HepG2 (cell line): ENCODE measurements at regions not wholly inside any gene's neighbourhood (a gene's known extent, or its start where the extent isn't known, plus 50 kb on each side); places are given as distances from the start of the nearest gene placed in this dataset.

ENCODE experiments used
- ATAC-seq: fragments of 200-7000 bp; cut with Tn5 transposase; 3 replicates; pipeline ENCODE4 v1.9.1; 2020; ENCODE audit warnings: mild to moderate bottlenecking, moderate library complexity
- BruUV-seq: library from RNA; stranded (reverse); fragments of 400-500 nt; replicated peaks from 2 replicates; lab custom pipeline; 2021; lab: Mats Ljungman, UMichigan
- CTCF ChIA-PET: fragments of 300-600 bp; formaldehyde crosslinking; extraction: SDS; loops from one replicate; lab custom pipeline; 2021; ENCODE audit warnings: low total read pairs, inconsistent platforms, low intra/inter-chr PET ratio; lab: Yijun Ruan, JAX
- POLR2A ChIA-PET: fragments of 350-600 bp; sonication (Branson Sonifier 250); formaldehyde crosslinking; loops from one replicate; lab custom pipeline; 2020; ENCODE audit warnings: antibody characterized with exemption, inconsistent platforms; lab: Yijun Ruan, JAX
- DNase-seq: peaks from one replicate; pipeline ENCODE4 v3.0.0-alpha.2; 2015; ENCODE audit warnings: low spot score
- FAIRE-seq: peaks from 3 replicates; lab custom pipeline; 2011; peaks lifted over from hg19 to GRCh38; lab: Jason Lieb, UNC
- H2AFZ ChIP-seq: one replicate; pipeline ENCODE4 v1.6.1; 2011; ENCODE audit warnings: low read length, inconsistent platforms
- H3K27ac ChIP-seq: fragments of 300-600 bp; 3 replicates; pipeline ENCODE4 v1.8.0; 2011; ENCODE audit warnings: mixed run types, mild to moderate bottlenecking, mixed read lengths, low read length, inconsistent platforms; ENCODE audit not compliant: insufficient read depth; ENCODE audit errors: extremely low read length
- H3K27me3 ChIP-seq, 2 experiments: fragments of 200-600 bp in 1 of 2; 2 replicates in 1 of 2; 3 replicates in 1 of 2; pipeline versions ENCODE4 v1.6.0 to v1.8.0; 2011; ENCODE audit warnings: low read length in 2 of 2, mild to moderate bottlenecking in 2 of 2, moderate library complexity in 2 of 2, inconsistent platforms in 1 of 2; ENCODE audit not compliant: insufficient read depth in 2 of 2, control insufficient read depth in 1 of 2
- H3K36me3 ChIP-seq, 2 experiments: fragments of 200-600 bp in 1 of 2; replicated peaks in 1 of 2; 2 replicates in 1 of 2; 3 replicates in 1 of 2; pipeline versions ENCODE4 v1.5.1 to v1.8.0; 2011; ENCODE audit warnings: low read length in 2 of 2, inconsistent platforms in 1 of 2; ENCODE audit not compliant: insufficient read depth in 2 of 2, control insufficient read depth in 1 of 2
- H3K4me1 ChIP-seq: 2 replicates; pipeline ENCODE4 v1.5.1; 2012; ENCODE audit warnings: low read length, inconsistent platforms; ENCODE audit not compliant: insufficient read depth
- H3K4me2 ChIP-seq: 2 replicates; pipeline ENCODE4 v1.6.0; 2011; ENCODE audit warnings: low read depth, low read length, inconsistent platforms
- H3K4me3 ChIP-seq, 3 experiments: fragments of 200-600 bp in 1 of 3; sonication (generic), shearing (Covaris generic) in 1 of 3; replicated peaks in 1 of 3; 2 replicates each; pipeline ENCODE4 v1.5.1; 2011 to 2016; ENCODE audit warnings: low read length in 3 of 3, inconsistent platforms in 2 of 3, low read depth in 2 of 3, mild to moderate bottlenecking in 2 of 3, control low read depth in 1 of 3, mixed read lengths in 1 of 3; ENCODE audit not compliant: insufficient read depth in 1 of 3
- H3K79me2 ChIP-seq: one replicate; pipeline ENCODE4 v1.6.1; 2011; ENCODE audit warnings: low read length, inconsistent platforms; ENCODE audit not compliant: insufficient read depth
- H3K9ac ChIP-seq: 2 replicates; pipeline ENCODE4 v1.6.0; 2011; ENCODE audit warnings: mild to moderate bottlenecking, low read depth, low read length, inconsistent platforms; ENCODE audit not compliant: insufficient read depth
- H3K9me3 ChIP-seq: 2 replicates; pipeline ENCODE4 v1.5.1; 2012; ENCODE audit warnings: mild to moderate bottlenecking, low read length
- H4K20me1 ChIP-seq: 2 replicates; pipeline ENCODE4 v1.6.0; 2011; ENCODE audit warnings: inconsistent platforms, mild to moderate bottlenecking, low read length, moderate library complexity; ENCODE audit not compliant: insufficient read depth
- CBX5 ChIP-seq: sonication (generic); formaldehyde crosslinking; IDR thresholded peaks from 2 replicates; pipeline ENCODE4 v1.4.0; 2020; ENCODE audit warnings: missing genetic modification reagents, borderline replicate concordance
- CENPX ChIP-seq: sonication (generic); formaldehyde crosslinking; IDR thresholded peaks from 2 replicates; pipeline ENCODE4 v1.9.0; 2021; ENCODE audit warnings: mild to moderate bottlenecking, missing genetic modification reagents, moderate library complexity
- CREBL2 ChIP-seq: sonication (generic); formaldehyde crosslinking; IDR thresholded peaks from 2 replicates; pipeline ENCODE4 v1.8.1; 2023; ENCODE audit warnings: missing genetic modification reagents, mild to moderate bottlenecking, borderline replicate concordance
- DNMT1 ChIP-seq: sonication (generic); formaldehyde crosslinking; IDR thresholded peaks from 2 replicates; pipeline ENCODE4 v1.5.1; 2020; ENCODE audit warnings: mild to moderate bottlenecking, missing genetic modification reagents
- HIVEP1 ChIP-seq: sonication (generic); formaldehyde crosslinking; IDR thresholded peaks from 2 replicates; pipeline ENCODE4 v1.4.0; 2020; ENCODE audit warnings: mild to moderate bottlenecking, missing genetic modification reagents
- ISL2 ChIP-seq: sonication (generic); formaldehyde crosslinking; IDR thresholded peaks from 2 replicates; pipeline ENCODE4 v1.5.0; 2020; ENCODE audit warnings: missing genetic modification reagents
- KIAA2018 ChIP-seq: sonication (generic); formaldehyde crosslinking; IDR thresholded peaks from 2 replicates; pipeline ENCODE4 v1.5.0; 2020; ENCODE audit warnings: mild to moderate bottlenecking, missing genetic modification reagents, borderline replicate concordance
- KMT2B ChIP-seq: IDR thresholded peaks from 2 replicates; pipeline ENCODE4 v1.6.1; 2016; ENCODE audit warnings: missing genetic modification reagents, missing compliant biosample characterization
- MATR3 ChIP-seq: sonication (generic); formaldehyde crosslinking; IDR thresholded peaks from 2 replicates; pipeline ENCODE4 v1.4.0; 2020; ENCODE audit warnings: missing genetic modification reagents
- MEIS2 ChIP-seq: sonication (generic); formaldehyde crosslinking; IDR thresholded peaks from 2 replicates; pipeline ENCODE4 v1.9.0; 2021; ENCODE audit warnings: mild to moderate bottlenecking, missing genetic modification reagents
- MYPOP ChIP-seq: sonication (generic); formaldehyde crosslinking; IDR thresholded peaks from 2 replicates; pipeline ENCODE4 v1.8.1; 2023; ENCODE audit warnings: mild to moderate bottlenecking, moderate library complexity, missing genetic modification reagents
- RFX1 ChIP-seq: fragments of 450-650 bp; IDR thresholded peaks from 2 replicates; pipeline ENCODE4 v1.6.1; 2017
- RFX5 ChIP-seq: IDR thresholded peaks from 2 replicates; pipeline ENCODE4 v1.6.1; 2011; ENCODE audit warnings: low read depth, low read length, improper control_type of control experiment
- ZNF136 ChIP-seq: sonication (generic); formaldehyde crosslinking; IDR thresholded peaks from 2 replicates; pipeline ENCODE4 v1.8.1; 2022; ENCODE audit warnings: low read depth, mild to moderate bottlenecking, moderate library complexity, missing genetic modification reagents
- ZNF256 ChIP-seq: sonication (generic); formaldehyde crosslinking; conservative IDR thresholded peaks from 2 replicates; pipeline ENCODE4 v1.4.0; 2020; ENCODE audit warnings: missing genetic modification reagents
- ZNF350 ChIP-seq: sonication (generic); formaldehyde crosslinking; IDR thresholded peaks from 2 replicates; pipeline ENCODE4 v1.4.0; 2020; ENCODE audit warnings: mild to moderate bottlenecking, low read depth, missing genetic modification reagents, borderline replicate concordance
- ZNF558 ChIP-seq: sonication (generic); formaldehyde crosslinking; IDR thresholded peaks from 2 replicates; pipeline ENCODE4 v1.9.0; 2022; ENCODE audit warnings: mild to moderate bottlenecking, missing genetic modification reagents, borderline replicate concordance
- WGBS: methylation state at CpG from one replicate; pipeline ENCODE4 v1.1.6; 2017; ENCODE audit warnings: low lambda C conversion rate; 5-methylcytosine and 5-hydroxymethylcytosine counted together
- in situ Hi-C: cut with HindIII; loops from 2 replicates; pipeline ENCODE4 v1.10.0; 2017; ENCODE audit warnings: low pct_unique_long_range_greater_than_20kb; ENCODE audit not compliant: extremely low pct_ligation_motif_present
- intact Hi-C: fragments of 100-400 bp; cut with micrococcal nuclease; formaldehyde crosslinking; loops from one replicate; pipeline ENCODE4 v1.10.0; 2022; ENCODE audit not compliant: unreplicated experiment

GRCh38 chr2:53536583-53537361, 230.8 kb upstream of the CHAC2 start:
- 35% methylated on average over 4 of the region's 4 CpGs for WGBS
- no peaks in the 10 kb centered on the region; a peak in 1 of 5 replicates for H3K27me3 ChIP-seq
- ATAC-seq, result no peak
- no peak overlapping the region for H3K4me2 ChIP-seq
- in situ Hi-C loops (no loop called here), intact Hi-C loops (no loop called here)
- CTCF ChIA-PET, result no interaction called here
- POLR2A ChIA-PET, result no interaction called here
- DNase-seq, result no peak
- H4K20me1 ChIP-seq, result no peaks in the 10 kb centered on the region
- H3K79me2 ChIP-seq, result no peaks in the 10 kb centered on the region
- H3K36me3 ChIP-seq, result no peaks in the 10 kb centered on the region
- H3K9ac ChIP-seq, result no peak overlapping the region
- no peak overlapping the region for H2AFZ ChIP-seq
- no peaks in the 10 kb centered on the region for H3K4me1 ChIP-seq
- H3K27ac ChIP-seq, result no peak overlapping the region
- no peak overlapping the region for H3K4me3 ChIP-seq
- H3K9me3 ChIP-seq, result peaks cover 11% of the 10 kb centered on the region; the same call in 1 of the 2 replicates
- BruUV-seq, result no TSS peak
- no peak for FAIRE-seq
- TF ChIP-seq HIVEP1 (CRISPR knock-in tag) (no peak), RFX1 (no peak), CBX5 (CRISPR knock-in tag) (no peak), ZNF136 (CRISPR knock-in tag) (no peak), MATR3 (no peak), RFX5 (no peak), KMT2B (CRISPR knock-in tag) (no peak), MEIS2 (CRISPR knock-in tag) (no peak), CREBL2 (CRISPR knock-in tag) (no peak), ZNF256 (no peak), KIAA2018 (CRISPR knock-in tag) (no peak), ISL2 (no peak), ZNF558 (CRISPR knock-in tag) (no peak), MYPOP (CRISPR knock-in tag) (no peak), CENPX (no peak), DNMT1 (CRISPR knock-in tag) (no peak), ZNF350 (CRISPR knock-in tag) (no peak)
